ENCODE measurements at regions not wholly inside any gene's neighbourhood (a gene's known extent, or its start where the extent isn't known, plus 50 kb on each side); places are given as distances from the start of the nearest gene placed in this dataset.

DNA sequence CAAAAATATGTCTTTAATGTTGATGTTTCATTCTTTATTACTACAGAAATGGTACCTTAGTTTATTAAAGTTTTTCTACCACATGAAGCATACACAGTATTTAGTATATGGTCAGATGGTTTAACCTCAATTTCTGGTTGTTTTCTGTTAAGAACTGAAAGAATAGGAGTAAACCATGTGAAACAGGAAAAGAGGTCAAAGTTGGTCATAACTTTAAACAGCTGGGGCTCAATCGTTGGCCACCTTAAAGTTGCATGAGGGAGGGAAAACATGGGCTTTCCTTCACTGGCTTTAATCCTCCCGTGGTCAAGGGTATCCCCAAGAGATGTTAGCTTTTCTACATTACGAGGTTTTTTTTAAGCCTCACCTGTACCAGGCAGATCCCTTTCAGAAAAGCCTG, 483.3 kb upstream of the ADAMTS5 start:
- no peak for DNase-seq (ENCODE audit: low read depth)
- FAIRE-seq = no peak
- TF ChIP-seq CTCF (IDR thresholded peaks at IDR 0.05; ENCODE audit: insufficient read depth, low read length, severe bottlenecking) = no peak
- Histone ChIP-seq H3K27me3 (ENCODE audit: control insufficient read depth, insufficient read depth, low read length) (no peaks in the 10 kb centered on the region), H3K4me3 (ENCODE audit: low read depth, low read length) (no peak overlapping the region), H3K36me3 (ENCODE audit: control insufficient read depth, insufficient read depth, low read length) (no peaks in the 10 kb centered on the region)

DNA sequence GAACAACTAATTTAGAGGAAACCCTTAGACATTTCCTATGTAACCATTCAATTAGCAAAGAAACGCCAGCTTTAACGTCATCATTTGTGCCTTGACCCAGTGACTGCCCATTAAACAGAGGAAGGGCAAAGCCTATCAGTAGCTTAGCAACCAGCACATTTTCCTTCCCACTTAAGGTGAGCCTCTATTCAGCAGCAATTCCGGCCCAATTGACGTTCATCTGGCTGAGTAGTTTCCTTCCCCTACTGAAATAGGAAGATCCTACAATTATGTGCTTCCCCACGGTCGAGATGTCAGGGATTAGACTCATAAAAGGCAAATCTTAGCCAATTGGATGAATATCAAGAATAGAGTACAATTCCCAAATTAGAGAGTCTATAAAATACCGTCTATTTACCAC, 482.1 kb upstream of the ADAMTS5 start:
- Histone ChIP-seq H3K36me3 (ENCODE audit: control insufficient read depth, insufficient read depth, low read length) (no peaks in the 10 kb centered on the region), H3K27me3 (ENCODE audit: control insufficient read depth, insufficient read depth, low read length) (no peaks in the 10 kb centered on the region), H3K4me3 (ENCODE audit: low read depth, low read length) (no peak overlapping the region)
- TF ChIP-seq CTCF (IDR thresholded peaks at IDR 0.05; ENCODE audit: insufficient read depth, low read length, severe bottlenecking) = no peak
- DNase-seq (ENCODE audit: low read depth) (no peak), FAIRE-seq (no peak)

- H3K27me3 ChIP-seq (ENCODE audit: control insufficient read depth, insufficient read depth, low read length) = no peaks in the 10 kb centered on the region
- DNase-seq (ENCODE audit: low read depth) (no peak), FAIRE-seq (no peak)
- no peak for TF ChIP-seq CTCF (IDR thresholded peaks at IDR 0.05; ENCODE audit: insufficient read depth, low read length, severe bottlenecking)
- H3K4me3 ChIP-seq (ENCODE audit: low read depth, low read length) = no peak overlapping the region
- H3K36me3 ChIP-seq (ENCODE audit: control insufficient read depth, insufficient read depth, low read length) = no peaks in the 10 kb centered on the region
These were observed 481.0 kb upstream of the ADAMTS5 start for GRCh38 chr21:27447843-27448242.

DNA sequence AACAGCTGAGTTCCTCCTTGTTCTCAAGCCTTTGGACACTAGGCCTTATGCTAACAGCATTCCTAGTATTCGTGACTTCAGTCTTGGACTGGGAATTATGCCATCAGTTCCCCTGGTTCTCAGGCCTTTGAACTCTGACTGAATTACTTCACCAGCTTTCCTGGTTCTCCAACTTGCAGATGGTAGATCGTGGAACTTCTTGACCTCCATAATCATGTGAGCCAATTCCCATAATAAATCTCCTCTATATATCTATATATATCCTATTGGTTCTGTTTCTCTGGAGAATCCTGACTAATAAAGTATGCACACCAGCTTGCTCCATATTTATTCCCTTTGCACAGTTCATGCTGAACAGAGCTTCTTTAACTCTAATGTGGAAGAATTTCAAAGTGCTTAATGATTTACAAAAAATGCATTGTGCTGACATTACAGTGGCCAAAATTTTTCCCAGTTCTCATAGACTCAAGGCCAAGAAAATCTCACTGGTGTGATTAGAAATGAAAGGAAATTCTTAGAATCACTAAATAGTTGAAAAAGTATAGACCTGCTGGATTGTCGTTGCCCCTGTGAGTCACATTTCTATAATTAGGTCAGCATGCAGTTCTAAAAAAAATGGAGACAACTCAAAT, 462.9 kb upstream of the ADAMTS5 start:
- Histone ChIP-seq H3K4me3 (ENCODE audit: low read depth, low read length) (no peak overlapping the region), H3K36me3 (ENCODE audit: control insufficient read depth, insufficient read depth, low read length) (no peaks in the 10 kb centered on the region), H3K27me3 (ENCODE audit: control insufficient read depth, insufficient read depth, low read length) (no peaks in the 10 kb centered on the region)
- FAIRE-seq (no peak), DNase-seq (ENCODE audit: low read depth) (no peak)
- no peak for TF ChIP-seq CTCF (IDR thresholded peaks at IDR 0.05; ENCODE audit: insufficient read depth, low read length, severe bottlenecking)

DNA sequence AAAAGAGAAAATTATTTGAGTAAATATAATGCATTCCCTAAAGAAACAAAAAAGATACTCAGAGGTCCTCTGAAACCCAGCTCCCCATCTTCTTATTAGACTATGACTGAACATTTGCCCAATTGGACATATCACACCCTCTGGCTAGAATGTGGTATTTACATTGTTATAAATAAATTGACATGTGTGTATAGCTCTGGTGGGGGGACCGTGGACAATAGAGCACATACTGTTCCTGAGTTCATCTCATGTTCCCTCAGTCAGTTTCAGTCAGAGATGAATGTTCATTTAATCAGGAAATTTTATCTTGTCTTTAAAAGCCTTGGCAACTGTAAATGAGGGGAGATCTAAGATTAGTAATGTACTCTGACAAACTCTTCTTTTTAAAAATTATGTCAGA, 459.3 kb upstream of the ADAMTS5 start:
- no peak for TF ChIP-seq CTCF (IDR thresholded peaks at IDR 0.05; ENCODE audit: insufficient read depth, low read length, severe bottlenecking)
- H3K27me3 ChIP-seq (ENCODE audit: control insufficient read depth, insufficient read depth, low read length) = no peaks in the 10 kb centered on the region
- H3K36me3 ChIP-seq (ENCODE audit: control insufficient read depth, insufficient read depth, low read length) = no peaks in the 10 kb centered on the region
- no peak for FAIRE-seq
- no peak for DNase-seq (ENCODE audit: low read depth)
- H3K4me3 ChIP-seq (ENCODE audit: low read depth, low read length) = no peak overlapping the region

- FAIRE-seq = no peak
- Histone ChIP-seq H3K27me3 (ENCODE audit: control insufficient read depth, insufficient read depth, low read length) (no peaks in the 10 kb centered on the region), H3K36me3 (ENCODE audit: control insufficient read depth, insufficient read depth, low read length) (no peaks in the 10 kb centered on the region), H3K4me3 (ENCODE audit: low read depth, low read length) (no peak overlapping the region)
- TF ChIP-seq CTCF (IDR thresholded peaks at IDR 0.05; ENCODE audit: insufficient read depth, low read length, severe bottlenecking) = no peak
- no peak for DNase-seq (ENCODE audit: low read depth)
These were observed 458.7 kb upstream of the ADAMTS5 start for GRCh38 chr21:27425574-27425973.
